ENCODE measurements at regions not wholly inside any gene's neighbourhood (a gene's known extent, or its start where the extent isn't known, plus 50 kb on each side); places are given as distances from the start of the nearest gene placed in this dataset.
"Not testable (repeated sequence)": the region's sequence is repeated elsewhere in the genome, so short reads cannot be mapped to it uniquely, and the experiment has no call there.

DNA sequence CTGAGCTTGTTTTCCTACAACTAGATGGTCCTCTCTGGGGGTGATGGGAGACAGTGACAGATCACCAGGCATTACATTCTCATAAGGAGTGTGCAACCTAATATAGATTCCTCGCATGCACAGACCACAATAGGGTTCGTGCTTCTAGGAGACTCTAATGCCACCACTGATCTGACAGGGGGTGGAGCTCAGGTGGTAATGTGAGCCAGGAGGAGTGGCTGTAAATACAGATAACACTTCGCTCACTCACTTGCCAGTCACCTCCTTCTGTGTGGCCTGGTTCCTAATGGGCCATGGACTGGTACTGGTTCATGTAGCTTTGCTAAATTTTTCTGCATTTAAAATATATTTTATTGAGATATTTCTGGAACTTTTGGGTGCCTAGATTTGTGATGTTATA, 202.3 kb upstream of the ZNF32 start:
- DNase-seq (ENCODE audit: low spot score): no peak

DNA sequence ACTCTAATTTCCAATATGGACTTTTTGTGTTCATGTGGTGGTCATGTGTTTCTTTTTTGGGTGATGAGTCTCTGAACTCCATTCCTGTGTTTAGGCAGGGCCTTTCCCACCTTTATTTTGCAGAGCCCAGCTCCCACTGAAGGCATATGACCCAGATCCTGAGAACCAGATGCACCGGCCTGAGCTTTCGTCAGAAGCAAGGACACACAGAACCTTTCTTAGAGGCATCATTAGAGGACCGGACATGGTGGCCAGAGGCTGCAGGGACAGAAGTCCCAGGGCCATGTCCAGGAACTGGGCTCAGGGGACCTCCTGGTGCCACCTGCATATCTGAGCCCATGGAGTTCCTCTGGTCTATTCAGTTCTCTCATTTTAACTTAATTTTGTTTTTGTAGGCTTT, 200.9 kb upstream of the ZNF32 start:
- DNase-seq (ENCODE audit: low spot score): no peak

DNA sequence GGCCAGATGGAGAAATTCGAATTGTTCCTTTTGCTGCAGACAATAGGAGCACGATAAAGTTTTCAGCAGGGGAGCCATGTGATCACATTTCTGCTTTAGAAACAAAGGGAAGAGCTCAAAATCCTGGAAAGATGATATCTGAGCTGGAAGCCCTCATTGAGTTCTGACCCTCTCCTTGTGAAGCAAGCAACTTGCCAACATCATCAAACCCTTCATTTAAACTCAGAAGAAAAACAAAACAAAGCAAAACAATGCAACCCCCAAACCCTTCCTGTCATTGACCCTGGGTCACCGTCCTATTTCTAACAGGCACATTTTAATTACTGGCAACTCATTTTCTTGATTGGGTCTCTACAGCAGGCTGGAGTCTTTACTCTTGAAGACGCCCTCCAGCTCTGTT, 198.3 kb upstream of the ZNF32 start:
- DNase-seq (ENCODE audit: low spot score): no peak

DNA sequence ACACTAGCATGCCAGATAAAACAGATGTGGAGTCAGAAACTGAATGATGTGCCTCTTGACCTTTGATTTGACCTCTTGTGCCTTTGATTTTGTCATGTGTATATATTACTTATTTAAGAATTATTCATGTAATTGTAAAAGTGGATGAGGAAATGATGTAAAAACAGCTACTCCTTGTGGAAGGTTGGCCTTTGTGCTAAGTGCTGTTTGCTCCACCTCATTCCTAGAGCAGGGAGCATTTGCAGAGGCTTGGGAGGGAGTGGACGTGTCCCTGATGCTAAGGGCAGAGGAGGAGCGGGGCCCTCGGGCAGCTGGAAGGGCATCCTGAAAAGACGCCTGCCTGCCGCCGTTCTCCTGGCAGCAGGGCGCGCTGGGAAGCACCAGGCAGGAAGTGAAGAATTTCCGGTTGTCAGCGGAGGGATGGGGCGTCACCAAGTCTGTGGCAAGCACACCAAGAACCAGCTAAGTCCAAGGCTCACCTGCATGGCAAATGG, 197.6 kb upstream of the ZNF32 start:
- DNase-seq (ENCODE audit: low spot score): no peak

DNA sequence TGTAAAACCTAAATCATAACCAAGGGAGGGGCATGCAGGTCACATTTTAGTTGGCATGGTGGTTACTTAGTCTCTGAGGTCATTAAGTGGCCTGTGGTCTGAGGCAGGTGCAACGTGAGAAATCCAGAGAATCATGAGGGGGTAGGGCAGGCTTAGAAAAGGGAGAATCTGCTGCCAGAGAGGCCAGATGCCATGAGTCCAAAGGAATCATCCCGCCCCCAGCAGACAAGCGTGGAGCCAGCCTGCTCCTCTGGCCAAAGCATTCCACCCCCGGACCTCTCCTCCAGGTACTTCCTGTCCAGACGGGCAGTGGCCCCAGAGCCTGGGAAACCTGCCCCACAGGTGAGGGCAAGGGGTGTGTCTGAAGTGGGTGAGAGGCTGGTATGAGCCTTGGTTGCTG, 196.4 kb upstream of the ZNF32 start:
- DNase-seq (ENCODE audit: low spot score): no peak

DNA sequence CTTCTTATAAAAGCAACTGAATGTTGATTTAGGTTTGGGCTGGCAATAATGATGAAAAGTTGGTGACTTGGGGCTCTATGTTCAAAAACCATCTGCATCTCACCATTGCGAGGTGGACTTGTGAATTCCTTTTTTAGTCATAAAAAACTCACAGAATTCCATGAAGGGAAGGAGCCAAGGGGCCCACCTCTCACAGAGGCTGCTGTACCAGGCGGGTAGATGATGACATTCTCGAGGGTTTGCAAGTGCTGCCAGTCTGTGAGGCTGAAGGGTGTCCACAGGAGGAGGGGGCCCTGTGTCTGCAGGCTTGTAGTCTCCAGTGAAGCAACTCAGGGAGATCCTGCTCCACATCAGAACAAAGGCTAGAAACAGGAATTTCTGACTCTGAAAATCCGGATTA, 195.5 kb upstream of the ZNF32 start:
- DNase-seq (ENCODE audit: low spot score): no peak

DNA sequence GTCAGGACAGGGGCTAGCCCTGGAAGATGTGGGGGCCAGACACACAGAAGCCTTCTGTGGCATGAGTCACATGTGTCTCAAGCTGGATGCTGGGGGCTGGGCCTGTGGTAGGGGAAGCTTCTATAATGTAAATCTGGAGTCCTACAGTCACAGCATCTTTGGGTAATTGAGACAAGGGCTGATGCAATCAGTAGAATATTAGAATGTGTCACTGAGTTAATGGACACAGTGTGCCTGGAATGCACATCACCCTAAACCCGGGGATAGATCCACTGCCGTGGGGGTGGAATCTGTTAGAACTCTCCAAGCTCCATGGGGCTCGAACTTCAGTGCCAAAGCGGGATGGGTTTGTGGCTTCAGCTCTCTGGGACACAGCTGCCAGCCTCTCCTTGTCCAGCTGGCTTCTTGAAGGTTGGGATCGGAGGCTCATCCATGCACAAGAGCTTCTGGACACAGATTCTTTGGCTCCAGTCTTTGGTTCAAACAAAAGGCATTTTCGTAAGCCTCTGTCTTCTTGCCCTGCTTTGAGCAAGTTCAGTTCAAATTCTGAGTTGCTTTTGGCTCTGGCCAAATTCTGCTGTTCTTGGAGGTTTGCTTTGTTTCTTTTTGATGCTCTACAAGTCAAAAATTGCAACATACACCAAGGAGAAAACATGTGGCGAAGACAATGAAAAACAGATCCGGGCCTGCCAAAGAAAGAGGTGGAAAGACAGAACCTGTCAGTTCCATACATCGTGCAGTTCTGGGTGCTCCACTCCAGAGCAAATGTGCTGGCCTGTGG, 194.8 kb upstream of the ZNF32 start:
- no peak for DNase-seq (ENCODE audit: low spot score)

DNA sequence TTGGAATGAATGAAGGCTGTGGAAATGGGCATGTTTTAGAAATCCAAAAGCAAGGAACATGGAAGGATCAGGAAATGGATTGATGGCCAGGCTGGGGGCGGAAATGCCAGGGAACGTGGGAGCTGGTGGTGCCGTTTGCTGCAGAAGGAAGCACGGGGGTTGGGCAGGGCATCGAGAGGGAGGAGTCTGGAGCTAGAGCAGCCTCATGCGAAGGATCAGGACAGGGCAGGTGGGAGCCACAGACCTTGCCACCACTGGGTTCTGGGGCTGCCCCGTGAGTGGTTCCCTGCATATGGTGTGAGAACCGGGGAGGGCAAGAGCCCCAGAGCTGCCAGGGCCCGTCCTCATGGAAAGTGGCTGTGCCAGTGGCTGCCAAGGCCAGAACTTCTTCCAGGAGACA, 193.8 kb upstream of the ZNF32 start:
- no peak for DNase-seq (ENCODE audit: low spot score)

DNA sequence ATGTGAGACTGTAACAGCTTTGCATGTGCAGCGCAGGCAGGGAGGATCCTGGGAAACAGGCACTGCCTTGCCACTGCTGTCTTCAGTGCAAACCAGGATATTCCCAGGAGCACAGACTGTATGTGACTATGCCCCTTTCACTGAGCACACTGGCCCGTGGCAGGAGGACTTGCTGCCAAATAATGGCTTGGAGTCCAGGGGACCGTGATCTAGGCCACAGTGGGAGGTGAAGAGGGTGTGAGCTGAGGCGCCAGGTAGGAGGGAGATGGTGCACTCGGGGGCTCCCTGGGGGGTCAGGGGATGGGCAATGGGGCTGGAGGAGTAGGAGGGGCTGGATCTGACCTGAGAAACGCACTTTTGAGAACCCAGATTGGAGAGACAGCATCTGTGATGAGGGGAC, 193.4 kb upstream of the ZNF32 start:
- no peak for DNase-seq (ENCODE audit: low spot score)

DNA sequence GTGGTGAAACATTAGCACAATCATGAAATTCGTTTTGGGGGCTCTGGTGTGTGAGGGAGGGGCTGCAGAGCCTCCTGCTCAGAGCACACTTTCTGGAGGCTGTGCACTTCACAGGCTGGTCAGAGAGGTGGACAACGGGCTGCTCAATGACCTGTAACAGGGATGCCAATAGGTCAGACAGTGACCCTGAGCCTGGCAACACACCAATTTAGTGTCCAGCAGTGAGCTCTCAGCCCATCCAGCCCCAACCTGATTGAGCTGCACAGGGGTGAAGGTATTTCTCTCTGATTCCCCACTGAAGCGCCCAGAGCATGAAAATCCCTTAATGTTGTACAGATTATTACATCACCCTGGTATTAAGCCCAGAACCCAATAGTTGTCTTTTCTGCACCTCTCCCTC, 191.3 kb upstream of the ZNF32 start:
- DNase-seq (ENCODE audit: low spot score): no peak

DNA sequence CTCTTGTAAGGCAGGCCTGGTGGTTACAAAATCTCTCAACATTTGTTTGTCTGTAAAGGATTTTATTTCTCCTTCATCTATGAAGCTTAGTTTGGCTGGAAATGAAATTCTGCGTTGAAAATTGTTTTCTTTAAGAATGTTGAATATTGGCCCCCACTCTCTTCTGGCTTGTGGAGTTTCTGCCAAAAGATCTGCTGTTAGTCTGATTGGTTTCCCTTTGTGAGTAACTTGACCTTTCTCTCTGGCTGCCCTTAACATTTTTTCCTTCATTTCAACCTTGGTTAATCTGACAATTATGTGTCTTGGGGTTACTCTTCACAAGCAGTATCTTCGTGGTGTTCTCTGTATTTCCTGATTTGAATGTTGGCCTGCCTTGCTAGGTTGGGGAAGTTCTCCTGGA, 186.1 kb upstream of the ZNF32 start:
- not testable (repeated sequence) for DNase-seq (ENCODE audit: low spot score)

DNA sequence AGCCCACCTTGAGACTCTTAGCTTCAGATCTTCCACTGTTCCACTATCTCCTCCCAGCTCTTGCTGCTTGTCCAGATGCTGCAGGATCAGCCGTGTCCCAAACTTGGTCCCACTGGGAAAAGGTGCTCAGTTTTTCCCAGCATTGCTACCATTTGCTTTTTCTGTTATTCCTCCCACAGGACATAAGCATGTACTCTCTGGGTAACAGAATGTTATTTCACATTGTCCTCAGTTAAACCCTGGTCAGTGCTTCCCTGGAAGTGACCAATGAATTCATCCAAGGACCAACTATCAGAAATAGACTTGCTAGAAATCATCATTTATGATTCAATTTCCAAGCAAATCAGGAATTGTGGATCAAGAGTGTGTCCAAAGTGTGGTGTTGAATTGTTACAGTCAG, 179.2 kb upstream of the ZNF32 start:
- no peak for DNase-seq (ENCODE audit: low spot score)

DNA sequence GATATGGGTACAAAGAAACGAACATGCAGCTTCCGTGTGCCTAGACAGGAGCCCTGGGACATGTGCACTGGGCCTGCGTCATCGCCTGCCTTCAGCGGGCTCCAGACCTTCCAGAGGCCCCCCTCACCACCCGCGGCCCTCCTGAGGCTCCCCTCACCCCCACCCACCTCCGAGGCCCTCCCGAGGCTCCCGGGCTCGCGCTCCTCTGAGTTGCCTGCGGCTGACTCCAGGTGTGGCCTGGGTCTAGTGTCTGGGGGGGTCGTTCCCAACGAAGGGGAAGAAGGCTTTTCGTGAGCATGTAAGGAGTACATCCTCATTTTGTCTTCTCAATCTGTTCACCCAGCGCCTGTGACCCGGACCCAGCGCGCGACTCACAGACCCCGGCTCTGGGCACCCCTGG, 177.3 kb upstream of the ZNF32 start:
- no peak for DNase-seq (ENCODE audit: low spot score)

DNA sequence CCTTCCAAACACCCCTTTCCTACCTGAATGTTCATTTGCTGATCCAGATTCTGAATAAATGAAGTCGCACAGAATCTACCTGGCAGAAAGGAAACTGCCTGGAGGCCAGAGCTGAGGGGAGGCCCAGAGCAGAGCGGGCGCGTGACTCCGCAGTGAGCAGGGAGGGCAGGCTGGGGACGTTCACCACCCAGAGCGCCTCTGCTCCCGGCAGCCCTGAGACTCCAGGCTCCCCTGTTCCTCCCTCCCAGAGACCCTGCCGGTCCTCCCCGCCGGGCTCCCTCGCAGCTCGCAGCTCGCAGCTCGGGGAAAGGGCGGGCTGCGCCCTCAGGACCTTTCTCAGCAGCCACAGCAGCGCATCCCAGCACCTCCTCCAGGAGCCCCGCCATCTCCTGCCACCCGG, 176.7 kb upstream of the ZNF32 start:
- no peak for DNase-seq (ENCODE audit: low spot score)

DNA sequence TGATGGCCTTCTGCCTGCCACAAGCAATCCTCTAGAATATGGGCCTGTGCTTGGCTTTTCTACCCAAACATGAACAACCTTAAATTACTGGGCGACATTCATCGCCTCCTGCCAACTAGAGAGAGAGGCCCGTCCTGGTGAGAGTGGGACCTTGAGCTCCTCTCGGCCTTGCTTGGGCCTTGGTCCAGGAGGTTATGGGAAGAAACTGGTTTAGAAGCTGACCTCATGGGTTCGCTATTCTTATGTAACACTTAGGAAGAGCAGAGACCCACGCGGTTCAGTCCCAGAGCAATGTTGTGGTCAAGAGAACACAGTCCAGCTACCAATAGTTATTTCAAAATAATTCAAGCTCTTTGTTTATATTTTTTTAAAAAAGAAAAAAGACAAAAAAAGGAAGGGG, 176.3 kb upstream of the ZNF32 start:
- DNase-seq (ENCODE audit: low spot score): no peak

DNA sequence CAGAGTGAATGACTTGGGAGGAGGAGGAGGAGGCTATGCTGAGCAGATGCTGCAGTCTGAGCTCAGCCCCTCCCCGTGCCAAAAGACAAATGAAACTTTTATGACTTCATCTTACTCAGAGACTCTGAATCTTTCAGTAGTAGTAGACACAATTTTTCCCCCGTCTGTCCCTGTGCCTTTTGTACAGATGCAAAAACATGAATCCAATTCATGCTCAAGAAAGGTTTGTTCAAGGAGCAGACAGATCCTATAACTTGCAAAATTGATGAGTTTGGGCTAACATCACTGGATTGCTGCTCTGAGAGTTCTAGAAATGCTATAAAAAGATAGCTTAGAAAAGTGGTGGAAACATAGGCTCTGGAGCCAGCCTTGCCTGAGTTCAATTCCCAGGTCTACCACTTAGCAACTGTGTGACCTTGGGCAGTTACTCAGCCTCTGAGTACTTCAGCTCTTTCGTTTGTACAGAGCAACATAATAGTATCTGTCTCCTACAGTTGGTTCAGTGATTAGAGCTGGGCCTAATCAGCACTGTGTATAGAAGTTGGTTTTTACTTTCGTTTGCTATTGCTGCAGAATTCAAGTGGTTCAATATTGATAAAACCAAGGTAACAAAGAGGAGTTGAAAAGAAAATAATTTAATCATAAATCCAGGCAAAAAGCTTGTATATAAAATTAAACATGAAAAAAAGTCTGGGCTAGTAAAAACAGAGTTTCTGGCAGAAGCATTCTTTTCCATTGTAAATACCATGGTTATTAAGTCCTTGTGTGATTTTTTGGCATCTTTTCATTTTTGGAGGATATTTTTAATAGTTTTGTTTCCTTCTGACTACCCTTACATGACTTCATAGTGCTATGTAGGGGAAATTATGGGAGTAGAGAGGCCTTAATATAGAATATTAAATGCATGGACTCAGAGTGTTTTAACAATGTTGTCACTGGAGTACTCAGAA, 174.2 kb upstream of the ZNF32 start:
- DNase-seq (ENCODE audit: low spot score): no peak

DNA sequence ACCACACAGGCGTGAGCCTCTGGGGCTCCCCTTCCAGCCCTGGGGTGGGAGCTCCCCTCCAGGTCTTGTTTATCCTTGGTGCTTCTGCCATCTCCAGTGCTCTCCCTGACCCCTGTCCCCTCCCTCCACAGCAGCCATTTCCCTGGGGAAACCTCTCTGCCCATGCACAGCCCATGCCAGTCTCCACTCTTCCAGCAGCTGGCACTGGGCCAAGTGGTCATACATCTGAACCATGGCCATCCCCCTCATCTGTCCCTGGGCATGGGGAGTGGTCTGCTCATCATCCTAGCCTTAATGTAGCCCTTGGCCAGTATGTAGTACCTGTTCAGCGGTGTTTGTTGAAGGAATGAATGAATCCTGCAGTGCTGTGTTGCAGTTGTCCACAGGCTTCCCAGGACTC, 172.4 kb upstream of the ZNF32 start:
- no peak for DNase-seq (ENCODE audit: low spot score)

DNA sequence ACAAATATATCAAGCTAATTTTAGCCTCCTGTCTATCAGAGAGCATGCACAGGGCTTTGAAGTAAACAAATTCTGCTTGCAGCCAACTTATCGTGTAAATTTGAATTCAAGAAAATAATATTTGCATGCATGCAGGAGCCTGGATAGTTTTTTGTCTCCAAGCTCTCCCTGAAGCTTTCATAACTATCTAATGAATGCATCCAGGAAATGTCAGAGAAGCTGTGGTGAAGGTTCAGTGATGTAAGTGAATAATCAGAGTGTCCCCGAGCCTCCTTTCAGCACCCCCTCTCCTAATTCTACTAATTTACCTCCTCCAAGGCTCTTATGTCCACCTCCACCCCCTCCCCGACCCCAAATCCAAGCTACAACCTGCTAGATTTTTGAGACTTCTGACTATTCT, 172.0 kb upstream of the ZNF32 start:
- no peak for DNase-seq (ENCODE audit: low spot score)

DNA sequence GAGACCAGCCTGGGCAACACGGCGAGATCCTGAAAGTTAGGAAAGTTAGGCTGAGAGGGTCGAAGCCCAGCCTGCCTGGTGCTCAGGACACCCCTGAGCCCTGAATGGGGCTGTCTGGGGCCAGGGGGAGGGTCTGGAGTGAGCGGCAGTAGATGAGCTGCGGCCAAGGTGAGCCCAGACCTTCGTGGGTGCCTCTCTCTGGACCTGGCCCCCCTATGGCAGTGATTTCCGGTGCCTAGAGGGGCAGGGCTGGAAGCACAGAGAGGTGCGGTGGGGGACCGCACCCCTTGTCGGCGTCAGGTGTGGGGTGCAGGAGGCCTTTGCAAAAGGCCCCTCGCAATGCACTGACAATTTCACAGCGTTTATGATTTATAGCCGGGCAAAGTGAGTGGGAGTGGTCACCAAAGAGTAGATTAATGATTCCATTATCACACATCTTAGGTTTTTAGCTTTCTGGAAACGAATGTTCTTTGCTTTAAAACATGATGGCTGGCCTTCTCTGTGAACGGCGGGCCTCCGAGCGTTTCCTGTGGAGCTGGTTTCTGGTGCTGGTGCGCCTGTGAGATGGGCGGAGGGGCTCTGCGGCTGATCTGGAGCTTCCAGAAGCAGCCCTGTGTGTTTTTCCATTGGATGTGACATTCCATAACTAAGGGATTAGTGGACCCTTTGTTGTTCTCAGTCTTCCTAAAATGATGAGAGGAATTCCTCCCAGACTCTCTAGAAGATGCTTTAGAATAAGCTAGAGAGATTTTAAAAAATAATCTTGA, 171.0 kb upstream of the ZNF32 start:
- DNase-seq (ENCODE audit: low spot score): no peak

DNA sequence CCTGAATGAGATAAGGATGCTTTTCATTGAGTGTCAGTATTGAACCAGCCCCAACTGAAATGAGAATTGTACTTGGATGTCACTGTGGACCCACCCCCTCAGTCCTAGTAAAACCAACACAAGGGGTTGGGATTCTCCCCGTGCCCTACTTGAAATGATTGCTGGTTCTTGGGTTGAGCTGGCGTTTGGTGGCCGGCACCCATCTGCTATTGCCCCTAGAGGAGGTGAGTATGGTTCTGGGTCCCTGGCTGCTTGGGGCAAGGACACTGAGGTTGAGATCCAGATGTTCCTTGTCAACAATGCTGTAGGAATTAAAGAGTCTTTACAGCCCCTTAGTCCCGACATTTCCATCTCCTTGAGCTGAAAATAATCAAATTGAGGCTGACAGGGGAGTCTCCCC, 170.0 kb upstream of the ZNF32 start:
- no peak for DNase-seq (ENCODE audit: low spot score)

DNA sequence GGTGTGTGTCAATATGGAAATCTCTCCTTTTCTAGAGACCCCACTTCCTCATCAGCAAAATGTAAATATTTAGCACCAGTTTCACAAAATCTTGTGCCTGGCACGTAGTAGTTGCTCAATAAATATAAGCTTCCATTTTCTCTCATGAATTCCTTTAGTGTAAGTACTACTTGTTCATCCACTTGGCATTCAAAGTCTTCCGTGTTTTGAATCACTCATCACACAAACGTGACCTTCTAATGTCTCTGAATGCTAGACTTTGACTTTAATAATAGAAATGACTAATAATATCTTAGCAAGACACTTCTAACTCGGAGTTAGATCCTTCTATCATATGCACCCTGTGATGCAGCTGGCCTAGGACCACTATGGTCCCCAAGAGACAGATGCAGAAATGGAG, 168.7 kb upstream of the ZNF32 start:
- no peak for DNase-seq (ENCODE audit: low spot score)
